BJ (cell line): ENCODE measurements at regions not wholly inside any gene's neighbourhood (a gene's known extent, or its start where the extent isn't known, plus 50 kb on each side); places are given as distances from the start of the nearest gene placed in this dataset.

Experiments
- CTCF ChIA-PET: fragments of 350-600 bp; formaldehyde crosslinking; extraction: SDS; loops from one replicate; lab custom pipeline; 2021; ENCODE audit warnings: antibody characterized with exemption, inconsistent platforms; lab: Yijun Ruan, JAX
- POLR2A ChIA-PET: fragments of 300-600 bp; sonication (Branson Sonifier 250); formaldehyde crosslinking; extraction: SDS; loops from one replicate; lab custom pipeline; 2021; ENCODE audit warnings: antibody characterized with exemption; lab: Charles Lee
- DNase-seq: peaks from one replicate; pipeline ENCODE4 v3.0.0-alpha.2; 2011; ENCODE audit warnings: low read depth
- H3K27me3 ChIP-seq: 2 replicates; pipeline ENCODE4 v1.6.0; 2011; ENCODE audit warnings: low read length; ENCODE audit not compliant: control insufficient read depth, insufficient read depth
- H3K36me3 ChIP-seq: 2 replicates; pipeline ENCODE4 v1.5.1; 2011; ENCODE audit warnings: low read length; ENCODE audit not compliant: control insufficient read depth, insufficient read depth
- H3K4me3 ChIP-seq: 2 replicates; pipeline ENCODE4 v1.5.1; 2011; ENCODE audit warnings: low read depth, mild to moderate bottlenecking, control low read depth, low read length
- TF ChIP-seq, protein P1 (sequence below): IDR thresholded peaks from 2 replicates; pipeline ENCODE4 v1.5.1; 2011; ENCODE audit warnings: low read depth, mild to moderate bottlenecking, control low read depth, inconsistent platforms, low read length, moderate library complexity; ENCODE audit not compliant: insufficient read depth

DNA sequence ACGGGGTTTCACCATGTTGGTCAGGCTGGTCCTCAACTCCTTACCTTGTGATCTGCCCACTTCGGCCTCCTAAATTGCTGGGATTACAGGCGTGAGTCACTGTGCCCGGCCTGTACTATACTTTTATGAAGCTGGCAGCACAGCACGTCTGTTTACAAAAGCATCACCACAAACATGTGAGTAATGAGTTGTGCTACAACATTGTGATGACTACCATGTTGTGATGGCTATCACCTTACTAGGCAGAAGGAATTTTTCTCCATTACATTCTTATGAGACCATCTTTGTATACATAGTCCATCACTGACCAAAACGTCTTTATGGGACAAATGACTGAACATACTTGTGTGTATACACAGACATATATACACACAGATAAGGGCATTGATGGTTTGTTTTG lies 1019.0 kb downstream of the CDH18 start:
- Histone ChIP-seq H3K27me3 (no peaks in the 10 kb centered on the region), H3K36me3 (no peaks in the 10 kb centered on the region), H3K4me3 (no peak overlapping the region)
- DNase-seq: no peak
- TF ChIP-seq, protein P1, sequence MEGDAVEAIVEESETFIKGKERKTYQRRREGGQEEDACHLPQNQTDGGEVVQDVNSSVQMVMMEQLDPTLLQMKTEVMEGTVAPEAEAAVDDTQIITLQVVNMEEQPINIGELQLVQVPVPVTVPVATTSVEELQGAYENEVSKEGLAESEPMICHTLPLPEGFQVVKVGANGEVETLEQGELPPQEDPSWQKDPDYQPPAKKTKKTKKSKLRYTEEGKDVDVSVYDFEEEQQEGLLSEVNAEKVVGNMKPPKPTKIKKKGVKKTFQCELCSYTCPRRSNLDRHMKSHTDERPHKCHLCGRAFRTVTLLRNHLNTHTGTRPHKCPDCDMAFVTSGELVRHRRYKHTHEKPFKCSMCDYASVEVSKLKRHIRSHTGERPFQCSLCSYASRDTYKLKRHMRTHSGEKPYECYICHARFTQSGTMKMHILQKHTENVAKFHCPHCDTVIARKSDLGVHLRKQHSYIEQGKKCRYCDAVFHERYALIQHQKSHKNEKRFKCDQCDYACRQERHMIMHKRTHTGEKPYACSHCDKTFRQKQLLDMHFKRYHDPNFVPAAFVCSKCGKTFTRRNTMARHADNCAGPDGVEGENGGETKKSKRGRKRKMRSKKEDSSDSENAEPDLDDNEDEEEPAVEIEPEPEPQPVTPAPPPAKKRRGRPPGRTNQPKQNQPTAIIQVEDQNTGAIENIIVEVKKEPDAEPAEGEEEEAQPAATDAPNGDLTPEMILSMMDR: no peak
- ChIA-PET POLR2A (no interaction called here), CTCF (no interaction called here)

DNA sequence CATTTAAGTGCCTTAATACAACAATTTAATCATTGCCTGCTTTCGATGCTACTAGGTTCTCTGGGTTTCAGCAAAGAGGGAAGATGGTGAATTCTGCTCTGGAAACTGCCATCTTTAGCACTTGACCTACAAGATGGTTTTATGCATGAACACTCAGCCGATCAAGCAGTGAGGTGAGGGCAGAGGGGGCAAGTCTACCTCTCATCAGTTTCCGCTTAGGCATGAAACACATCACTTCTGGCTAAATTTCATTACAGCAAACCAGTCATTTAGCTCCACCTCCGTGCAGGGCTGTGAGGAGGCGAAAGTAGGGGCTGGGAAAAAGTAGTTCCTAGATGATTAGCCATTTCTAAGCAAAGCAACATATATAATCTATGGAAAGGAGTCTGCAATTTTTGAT lies 1018.0 kb downstream of the CDH18 start:
- TF ChIP-seq, protein P1: no peak
- CTCF ChIA-PET: no interaction called here
- no peak overlapping the region for H3K4me3 ChIP-seq
- DNase-seq: no peak
- POLR2A ChIA-PET: no interaction called here
- H3K27me3 ChIP-seq: no peaks in the 10 kb centered on the region
- H3K36me3 ChIP-seq: no peaks in the 10 kb centered on the region

GRCh38 chr5:18972177-18972576 lies 1015.8 kb downstream of the CDH18 start:
- no peaks in the 10 kb centered on the region for H3K36me3 ChIP-seq
- H3K27me3 ChIP-seq: no peaks in the 10 kb centered on the region
- no peak overlapping the region for H3K4me3 ChIP-seq
- DNase-seq: no peak
- TF ChIP-seq, protein P1: no peak
- ChIA-PET CTCF (no interaction called here), POLR2A (no interaction called here)

DNA sequence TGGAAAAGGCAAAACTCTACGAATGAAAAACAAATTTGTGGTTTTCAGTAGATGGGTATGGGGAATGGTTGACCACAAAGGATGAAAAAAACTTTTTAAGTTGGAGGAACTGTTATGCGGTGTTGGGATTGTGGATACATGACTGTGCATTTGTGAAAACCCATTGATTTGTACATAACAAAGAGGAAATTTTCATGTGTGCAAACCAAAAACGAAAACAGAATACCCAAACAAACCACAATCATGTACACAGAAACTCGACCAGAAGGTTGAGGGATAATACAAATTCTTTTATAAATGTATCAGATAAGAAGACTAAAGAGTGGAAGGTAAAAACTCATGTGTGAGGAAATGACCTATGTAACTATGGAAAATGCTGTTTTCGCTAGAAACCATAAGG lies 1012.4 kb downstream of the CDH18 start:
- no peak overlapping the region for H3K4me3 ChIP-seq
- no peaks in the 10 kb centered on the region for H3K27me3 ChIP-seq
- CTCF ChIA-PET: no interaction called here
- DNase-seq: no peak
- TF ChIP-seq, protein P1: no peak
- no peaks in the 10 kb centered on the region for H3K36me3 ChIP-seq
- POLR2A ChIA-PET: no interaction called here

DNA sequence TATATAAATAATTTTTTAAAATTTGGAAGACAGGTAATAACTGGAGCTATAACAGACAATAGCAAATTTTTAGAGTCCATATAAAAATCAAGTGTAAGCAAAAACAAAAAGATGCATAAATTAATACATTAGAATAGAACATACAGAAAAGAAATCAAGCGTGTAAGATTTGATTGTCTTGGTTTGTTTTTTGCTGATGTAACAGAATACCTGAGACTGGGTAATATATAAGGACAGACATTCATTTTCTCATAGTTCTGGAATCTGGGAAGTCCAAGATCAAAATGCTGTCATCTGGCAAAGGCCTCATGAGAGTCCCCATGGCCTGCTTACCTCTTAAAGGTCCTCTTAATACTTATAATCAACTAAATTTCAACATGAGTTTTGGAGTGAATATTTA lies 1010.1 kb downstream of the CDH18 start:
- CTCF ChIA-PET: no interaction called here
- Histone ChIP-seq H3K4me3 (no peak overlapping the region), H3K36me3 (no peaks in the 10 kb centered on the region), H3K27me3 (no peaks in the 10 kb centered on the region)
- DNase-seq: no peak
- POLR2A ChIA-PET: no interaction called here
- TF ChIP-seq, protein P1: no peak
